ENCODE measurements at regions not wholly inside any gene's neighbourhood (a gene's known extent, or its start where the extent isn't known, plus 50 kb on each side); places are given as distances from the start of the nearest gene placed in this dataset.

DNA sequence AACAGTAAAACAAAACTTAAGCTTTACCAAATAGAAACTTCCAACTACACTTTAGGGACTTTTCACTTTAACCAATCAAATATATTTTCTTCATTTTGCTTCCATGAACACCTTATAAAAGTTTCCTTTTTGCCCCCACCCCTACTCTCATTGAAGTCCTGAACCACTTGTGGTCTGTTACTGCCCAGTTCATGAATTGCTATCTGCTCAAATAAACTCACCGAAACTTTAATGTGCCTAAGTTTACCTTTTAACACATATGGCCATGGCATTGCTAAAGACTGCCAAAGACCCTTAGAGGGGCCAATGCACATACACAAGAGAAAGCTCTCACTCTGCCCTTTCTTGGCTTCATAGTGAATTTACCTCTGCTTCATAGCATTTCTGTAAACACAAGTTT lies 195.3 kb downstream of the RND3 start:
- Histone ChIP-seq H3K27me3 (ENCODE audit: control insufficient read depth, insufficient read depth, low read length) (no peaks in the 10 kb centered on the region), H3K9me3 (ENCODE audit: control insufficient read depth, insufficient read depth, low read length) (no peaks in the 10 kb centered on the region), H3K4me1 (ENCODE audit: control insufficient read depth, insufficient read depth, low read length) (no peaks in the 10 kb centered on the region), H3K36me3 (ENCODE audit: control insufficient read depth, insufficient read depth, low read length) (no peaks in the 10 kb centered on the region), H3K27ac (ENCODE audit: low read length) (no peak overlapping the region), H3K4me3 (ENCODE audit: low read length) (no peak overlapping the region)
- DNase-seq (ENCODE audit: low read depth, low spot score) = no peak
- WGBS (ENCODE audit: insufficient coverage, insufficient read length) = no CpG with 5 or more reads among the region's 1 CpG

- no CpG with 5 or more reads among the region's 6 CpGs for WGBS (ENCODE audit: insufficient coverage, insufficient read length)
- no peak for DNase-seq (ENCODE audit: low read depth, low spot score)
These were observed 200.6 kb downstream of the RND3 start for GRCh38 chr2:150286730-150287362.

GRCh38 chr2:150284116-150284515 lies 203.4 kb downstream of the RND3 start:
- H3K27me3 ChIP-seq (ENCODE audit: control insufficient read depth, insufficient read depth, low read length) = no peaks in the 10 kb centered on the region
- DNase-seq (ENCODE audit: low read depth, low spot score) = no peak

More at GRCh38 chr2:150286730-150287362, 200.6 kb downstream of the RND3 start:
- Histone ChIP-seq H3K27me3 (ENCODE audit: control insufficient read depth, insufficient read depth, low read length) (no peaks in the 10 kb centered on the region), H3K27ac (ENCODE audit: low read length) (no peak overlapping the region), H3K4me1 (ENCODE audit: control insufficient read depth, insufficient read depth, low read length) (no peaks in the 10 kb centered on the region), H3K4me3 (ENCODE audit: low read length) (no peak overlapping the region), H3K9me3 (ENCODE audit: control insufficient read depth, insufficient read depth, low read length) (no peaks in the 10 kb centered on the region), H3K36me3 (ENCODE audit: control insufficient read depth, insufficient read depth, low read length) (no peaks in the 10 kb centered on the region)

DNA sequence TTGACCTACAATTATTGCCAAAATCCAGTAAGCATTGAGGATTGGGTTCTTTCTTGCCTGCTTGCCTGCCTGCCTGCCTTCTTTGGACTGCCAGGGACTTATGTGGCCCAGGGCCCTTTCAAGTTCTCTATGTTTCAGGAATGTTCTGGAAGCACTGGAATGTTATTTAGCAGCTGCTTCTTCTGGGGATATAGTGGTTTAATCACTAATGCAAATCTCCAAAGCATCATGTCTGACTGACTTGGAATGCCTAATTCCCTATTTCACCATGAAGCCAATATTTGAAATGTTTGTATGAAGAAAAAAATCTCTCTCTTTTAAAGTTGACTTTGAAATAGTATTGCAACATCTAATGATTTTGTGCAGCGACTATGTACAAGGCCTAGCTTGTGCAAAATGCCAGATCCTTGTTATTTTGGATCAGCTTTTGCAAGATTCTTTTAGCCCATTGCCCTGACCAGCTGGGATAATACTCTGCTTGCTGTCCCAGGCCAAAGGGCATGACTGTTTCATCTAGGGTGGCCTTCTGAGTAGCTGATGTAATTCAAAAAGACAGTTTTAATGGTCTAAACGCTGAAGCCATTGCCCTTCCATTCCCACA lies 204.6 kb downstream of the RND3 start:
- Histone ChIP-seq H3K9me3 (ENCODE audit: control insufficient read depth, insufficient read depth, low read length) (no peaks in the 10 kb centered on the region), H3K4me3 (ENCODE audit: low read length) (no peak overlapping the region), H3K27me3 (ENCODE audit: control insufficient read depth, insufficient read depth, low read length) (no peaks in the 10 kb centered on the region), H3K4me1 (ENCODE audit: control insufficient read depth, insufficient read depth, low read length) (no peaks in the 10 kb centered on the region), H3K36me3 (ENCODE audit: control insufficient read depth, insufficient read depth, low read length) (no peaks in the 10 kb centered on the region), H3K27ac (ENCODE audit: low read length) (no peak overlapping the region)
- no CpG with 5 or more reads among the region's 2 CpGs for WGBS (ENCODE audit: insufficient coverage, insufficient read length)
- DNase-seq (ENCODE audit: low read depth, low spot score) = no peak

More at GRCh38 chr2:150284116-150284515, 203.4 kb downstream of the RND3 start:
- no peaks in the 10 kb centered on the region for H3K9me3 ChIP-seq (ENCODE audit: control insufficient read depth, insufficient read depth, low read length)
- H3K36me3 ChIP-seq (ENCODE audit: control insufficient read depth, insufficient read depth, low read length) = no peaks in the 10 kb centered on the region
- no CpG with 5 or more reads among the region's 2 CpGs for WGBS (ENCODE audit: insufficient coverage, insufficient read length)
- no peaks in the 10 kb centered on the region for H3K4me1 ChIP-seq (ENCODE audit: control insufficient read depth, insufficient read depth, low read length)
- H3K4me3 ChIP-seq (ENCODE audit: low read length) = no peak overlapping the region
- no peak overlapping the region for H3K27ac ChIP-seq (ENCODE audit: low read length)

GRCh38 chr2:150282357-150282756 lies 205.1 kb downstream of the RND3 start:
- no peak for DNase-seq (ENCODE audit: low read depth, low spot score)
- H3K36me3 ChIP-seq (ENCODE audit: control insufficient read depth, insufficient read depth, low read length) = no peaks in the 10 kb centered on the region
- no peak overlapping the region for H3K27ac ChIP-seq (ENCODE audit: low read length)
- no CpG with 5 or more reads among the region's 4 CpGs for WGBS (ENCODE audit: insufficient coverage, insufficient read length)
- no peaks in the 10 kb centered on the region for H3K27me3 ChIP-seq (ENCODE audit: control insufficient read depth, insufficient read depth, low read length)
- H3K9me3 ChIP-seq (ENCODE audit: control insufficient read depth, insufficient read depth, low read length) = no peaks in the 10 kb centered on the region
- H3K4me1 ChIP-seq (ENCODE audit: control insufficient read depth, insufficient read depth, low read length) = no peaks in the 10 kb centered on the region
- no peak overlapping the region for H3K4me3 ChIP-seq (ENCODE audit: low read length)

DNA sequence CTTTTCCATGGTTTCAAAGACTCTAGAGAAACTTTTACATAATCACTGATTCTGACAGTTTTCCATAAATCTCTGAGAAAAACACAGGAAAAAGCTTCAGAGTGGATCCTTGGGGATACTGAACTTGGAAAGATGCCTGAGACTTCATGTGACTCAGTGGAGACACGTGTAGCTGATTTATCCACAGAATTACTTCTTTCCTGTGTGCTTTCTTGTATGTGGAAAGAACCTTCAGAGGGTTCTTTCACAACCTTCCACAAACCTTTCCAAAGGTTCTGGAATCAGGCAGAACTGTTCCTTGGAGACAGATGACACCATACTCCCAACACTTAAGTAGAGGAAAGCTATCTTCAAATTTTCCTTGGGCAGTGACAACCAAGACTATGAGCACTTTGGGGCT lies 207.2 kb downstream of the RND3 start:
- WGBS (ENCODE audit: insufficient coverage, insufficient read length) = no CpG with 5 or more reads among the region's 1 CpG
- Histone ChIP-seq H3K4me1 (ENCODE audit: control insufficient read depth, insufficient read depth, low read length) (no peaks in the 10 kb centered on the region), H3K36me3 (ENCODE audit: control insufficient read depth, insufficient read depth, low read length) (no peaks in the 10 kb centered on the region), H3K9me3 (ENCODE audit: control insufficient read depth, insufficient read depth, low read length) (no peaks in the 10 kb centered on the region; the same call in 1 of the 2 replicates), H3K27ac (ENCODE audit: low read length) (no peak overlapping the region), H3K27me3 (ENCODE audit: control insufficient read depth, insufficient read depth, low read length) (no peaks in the 10 kb centered on the region), H3K4me3 (ENCODE audit: low read length) (no peak overlapping the region)
- no peak for DNase-seq (ENCODE audit: low read depth, low spot score)

DNA sequence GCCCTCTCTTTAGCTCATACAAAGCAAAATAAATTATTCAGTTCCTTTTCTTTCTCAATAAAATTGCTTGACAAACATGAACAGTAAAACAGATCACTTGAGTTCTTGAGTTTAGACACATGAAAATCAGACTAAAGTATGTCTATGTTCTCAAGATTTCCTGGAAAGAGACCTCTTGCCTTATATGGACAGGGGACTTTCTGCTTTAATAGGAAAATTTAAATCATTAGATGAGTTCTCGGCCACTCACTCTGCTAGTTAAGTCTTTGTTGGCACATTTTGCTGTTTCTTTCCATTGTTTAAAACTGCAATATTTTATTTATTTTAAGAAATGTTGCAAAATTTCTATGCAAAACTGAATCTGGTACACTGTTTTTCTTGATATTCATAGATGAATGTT lies 207.8 kb downstream of the RND3 start:
- WGBS (ENCODE audit: insufficient coverage, insufficient read length) = no CpG with 5 or more reads among the region's 1 CpG
- no peak overlapping the region for H3K27ac ChIP-seq (ENCODE audit: low read length)

DNA sequence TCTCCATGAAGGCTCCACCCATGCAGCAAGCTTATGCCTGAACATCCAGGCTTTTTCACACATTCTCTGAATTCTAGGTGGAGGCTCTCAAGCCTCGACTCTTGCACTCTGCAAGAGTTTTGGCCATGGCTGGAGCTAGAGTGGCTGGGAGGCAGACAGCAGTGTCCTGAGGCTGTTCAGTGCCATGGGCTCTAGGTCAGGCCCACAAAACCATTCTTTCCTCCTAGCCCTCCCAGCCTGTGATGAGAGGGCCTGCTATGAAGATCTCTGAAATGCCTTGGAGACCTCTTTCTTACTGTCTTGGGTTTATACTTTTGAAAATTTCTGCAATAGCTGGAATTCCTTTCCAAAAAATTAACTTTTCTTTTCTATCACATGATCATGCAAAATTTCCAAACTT lies 210.7 kb downstream of the RND3 start:
- no peak overlapping the region for H3K4me3 ChIP-seq (ENCODE audit: low read length)
- H3K27ac ChIP-seq (ENCODE audit: low read length) = no peak overlapping the region
- DNase-seq (ENCODE audit: low read depth, low spot score) = no peak
- no peaks in the 10 kb centered on the region for H3K4me1 ChIP-seq (ENCODE audit: control insufficient read depth, insufficient read depth, low read length)
- no peaks in the 10 kb centered on the region; the same call in 1 of the 2 replicates for H3K9me3 ChIP-seq (ENCODE audit: control insufficient read depth, insufficient read depth, low read length)
- no peaks in the 10 kb centered on the region for H3K36me3 ChIP-seq (ENCODE audit: control insufficient read depth, insufficient read depth, low read length)
- WGBS (ENCODE audit: insufficient coverage, insufficient read length) = no CpG with 5 or more reads among the region's 1 CpG
- H3K27me3 ChIP-seq (ENCODE audit: control insufficient read depth, insufficient read depth, low read length) = no peaks in the 10 kb centered on the region

More for the DNA sequence above, 207.8 kb downstream of the RND3 start:
- Histone ChIP-seq H3K27me3 (ENCODE audit: control insufficient read depth, insufficient read depth, low read length) (no peaks in the 10 kb centered on the region), H3K4me3 (ENCODE audit: low read length) (no peak overlapping the region), H3K36me3 (ENCODE audit: control insufficient read depth, insufficient read depth, low read length) (no peaks in the 10 kb centered on the region), H3K4me1 (ENCODE audit: control insufficient read depth, insufficient read depth, low read length) (no peaks in the 10 kb centered on the region), H3K9me3 (ENCODE audit: control insufficient read depth, insufficient read depth, low read length) (no peaks in the 10 kb centered on the region; the same call in 1 of the 2 replicates)
- no peak for DNase-seq (ENCODE audit: low read depth, low spot score)

- no CpG with 5 or more reads among the region's 3 CpGs for whole genome bisulfite sequencing (ENCODE audit: insufficient coverage, insufficient read length)
- no peak for DNase-seq (ENCODE audit: low read depth, low spot score)
- H3K4me3 ChIP-seq (ENCODE audit: low read length) = no peak overlapping the region
- no peak overlapping the region for H3K27ac ChIP-seq (ENCODE audit: low read length)
- no peaks in the 10 kb centered on the region for H3K27me3 ChIP-seq (ENCODE audit: control insufficient read depth, insufficient read depth, low read length)
- no peaks in the 10 kb centered on the region for H3K36me3 ChIP-seq (ENCODE audit: control insufficient read depth, insufficient read depth, low read length)
- H3K9me3 ChIP-seq (ENCODE audit: control insufficient read depth, insufficient read depth, low read length) = no peaks in the 10 kb centered on the region; the same call in 1 of the 2 replicates
- no peaks in the 10 kb centered on the region for H3K4me1 ChIP-seq (ENCODE audit: control insufficient read depth, insufficient read depth, low read length)
These were observed 213.4 kb downstream of the RND3 start for GRCh38 chr2:150274108-150274507.

GRCh38 chr2:150271952-150272802 lies 215.3 kb downstream of the RND3 start:
- no peak for DNase-seq (ENCODE audit: low read depth, low spot score)
- no peak overlapping the region for H3K4me3 ChIP-seq (ENCODE audit: low read length)
- H3K9me3 ChIP-seq (ENCODE audit: control insufficient read depth, insufficient read depth, low read length) = no peaks in the 10 kb centered on the region; the same call in 1 of the 2 replicates
- H3K27ac ChIP-seq (ENCODE audit: low read length) = no peak overlapping the region
- H3K36me3 ChIP-seq (ENCODE audit: control insufficient read depth, insufficient read depth, low read length) = no peaks in the 10 kb centered on the region
- H3K4me1 ChIP-seq (ENCODE audit: control insufficient read depth, insufficient read depth, low read length) = no peaks in the 10 kb centered on the region
- H3K27me3 ChIP-seq (ENCODE audit: control insufficient read depth, insufficient read depth, low read length) = no peaks in the 10 kb centered on the region
